ENCODE measurements at regions not wholly inside any gene's neighbourhood (a gene's known extent, or its start where the extent isn't known, plus 50 kb on each side); places are given as distances from the start of the nearest gene placed in this dataset.
"Not testable (repeated sequence)": the region's sequence is repeated elsewhere in the genome, so short reads cannot be mapped to it uniquely, and the experiment has no call there.

DNA sequence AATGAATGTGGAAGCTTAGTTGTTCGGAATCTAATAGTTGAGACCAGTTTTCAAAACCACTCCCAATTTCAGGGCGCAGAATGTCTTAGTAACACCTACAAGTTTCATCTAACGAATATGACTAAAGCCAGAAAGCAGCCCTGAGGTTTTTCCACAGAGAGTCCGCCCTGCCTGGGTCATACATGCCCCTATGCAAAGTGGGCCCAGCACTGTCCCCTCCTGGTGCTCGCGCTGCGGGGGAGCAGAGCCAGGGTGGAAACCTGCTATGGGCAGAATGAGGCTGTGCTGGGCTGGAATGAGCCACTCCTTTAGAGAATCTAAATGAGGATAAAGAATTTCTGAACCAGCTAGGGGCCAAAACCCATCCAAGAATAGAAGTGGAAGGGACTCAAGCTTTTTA lies 334.0 kb downstream of the GOLGA6L6 start:
- H3K4me3 ChIP-seq (ENCODE audit: low read depth, low read length); DNase-seq (ENCODE audit: low read depth, low spot score); in situ Hi-C loops (cut with HindIII; ENCODE audit: low sequenced_read_pairs): not testable (repeated sequence)

DNA sequence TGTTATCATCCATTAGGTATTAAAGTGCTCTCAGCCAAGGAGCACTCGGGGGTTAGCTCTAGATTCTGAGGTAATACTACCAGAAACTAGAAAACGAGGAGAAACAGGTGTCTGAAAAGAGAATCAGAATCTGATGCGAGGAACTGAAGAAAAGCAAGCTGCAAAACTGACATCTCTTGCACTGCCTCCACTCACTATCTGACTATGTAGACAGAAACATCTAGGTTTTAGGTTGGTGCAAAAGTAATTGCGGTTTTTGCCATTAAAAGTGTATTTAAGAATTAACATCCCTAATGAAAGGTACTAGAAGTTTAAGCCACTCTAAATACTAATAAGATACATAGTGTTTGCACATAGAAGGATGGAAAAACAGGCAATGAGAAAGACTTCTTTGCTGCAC lies 334.4 kb downstream of the GOLGA6L6 start:
- H3K4me3 ChIP-seq (ENCODE audit: low read depth, low read length); in situ Hi-C loops (cut with HindIII; ENCODE audit: low sequenced_read_pairs); DNase-seq (ENCODE audit: low read depth, low spot score): not testable (repeated sequence)

DNA sequence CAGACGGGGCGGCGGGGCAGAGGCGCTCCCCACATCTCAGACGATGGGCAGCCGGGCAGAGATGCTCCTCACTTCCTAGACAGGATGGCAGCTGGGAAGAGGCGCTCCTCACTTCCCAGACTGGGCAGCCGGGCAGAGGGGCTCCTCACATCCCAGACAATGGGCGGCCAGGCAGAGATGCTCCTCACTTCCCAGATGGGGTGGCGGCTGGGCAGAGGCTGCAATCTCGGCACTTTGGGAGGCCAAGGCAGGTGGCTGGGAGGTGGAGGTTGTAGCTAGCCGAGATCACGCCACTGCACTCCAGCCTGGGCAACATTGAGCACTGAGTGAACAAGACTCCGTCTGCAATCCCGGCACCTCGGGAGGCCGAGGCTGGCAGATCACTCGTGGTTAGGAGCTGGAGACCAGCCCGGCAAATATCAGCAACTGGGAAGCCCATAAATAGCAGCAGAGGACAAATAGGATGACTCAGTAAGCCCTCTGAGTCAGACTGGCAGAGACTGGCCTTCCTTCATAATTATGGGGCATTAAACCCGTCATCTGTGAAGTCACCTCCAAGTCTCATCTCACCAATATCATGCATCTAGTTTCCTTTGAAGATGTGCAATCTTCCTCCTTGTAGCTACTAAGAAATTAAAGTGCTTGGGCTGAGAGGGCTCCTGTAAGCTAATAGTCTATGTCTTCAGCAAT lies 337.3 kb downstream of the GOLGA6L6 start:
- DNase-seq (ENCODE audit: low read depth, low spot score); in situ Hi-C loops (cut with HindIII; ENCODE audit: low sequenced_read_pairs); H3K4me3 ChIP-seq (ENCODE audit: low read depth, low read length): not testable (repeated sequence)

DNA sequence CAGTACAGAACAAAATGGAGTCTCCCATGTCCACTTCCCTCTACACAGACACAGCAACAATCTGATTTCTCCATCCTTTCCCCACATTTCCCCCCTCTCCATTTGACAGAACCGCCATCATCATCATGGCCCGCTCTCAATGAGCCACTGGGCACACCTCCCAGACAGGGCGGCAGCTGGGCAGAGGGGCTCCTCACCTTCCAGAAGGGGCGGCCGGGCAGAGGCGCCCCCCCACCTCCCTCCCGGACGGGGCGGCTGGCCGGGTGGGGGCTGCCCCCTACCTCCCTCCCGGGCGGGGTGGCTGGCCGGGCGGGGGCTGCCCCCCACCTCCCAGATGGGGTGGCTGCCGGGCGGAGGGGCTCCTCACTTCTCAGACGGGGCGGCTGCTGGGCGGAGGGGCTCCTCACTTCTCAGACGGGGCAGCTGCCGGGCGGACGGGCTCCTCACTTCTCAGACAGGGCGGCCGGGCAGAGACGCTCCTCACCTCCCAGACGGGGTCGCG lies 337.9 kb downstream of the GOLGA6L6 start:
- in situ Hi-C loops (cut with HindIII; ENCODE audit: low sequenced_read_pairs); H3K4me3 ChIP-seq (ENCODE audit: low read depth, low read length); DNase-seq (ENCODE audit: low read depth, low spot score): not testable (repeated sequence)

DNA sequence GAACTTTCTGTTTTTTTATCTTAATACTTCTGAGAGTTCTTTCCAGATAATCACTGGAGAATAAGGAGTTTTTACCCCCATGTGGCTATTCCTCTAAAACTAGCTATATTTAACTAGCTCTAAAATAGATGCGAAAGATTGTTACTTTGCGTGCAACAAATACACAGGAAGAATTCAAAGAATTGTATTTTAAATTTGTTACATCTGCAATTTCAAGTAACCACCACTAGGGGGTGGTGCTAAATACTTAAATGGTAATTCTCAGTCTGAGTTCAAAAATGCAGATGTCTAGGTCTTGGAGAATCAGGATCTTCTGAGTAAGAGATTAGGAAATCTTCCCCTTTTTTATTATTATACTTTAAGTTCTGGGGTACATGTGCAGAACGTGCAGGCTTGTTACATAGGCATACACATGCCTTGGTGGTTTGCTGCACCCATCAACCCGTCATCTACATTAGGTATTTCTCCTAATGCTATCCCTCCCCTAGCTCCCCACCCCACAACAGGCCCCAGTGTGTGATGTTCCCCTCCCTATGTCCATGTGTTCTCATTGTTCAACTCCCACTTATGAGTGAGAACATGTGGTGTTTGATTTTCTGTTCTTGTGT lies 346.9 kb downstream of the GOLGA6L6 start:
- in situ Hi-C loops (cut with HindIII; ENCODE audit: low sequenced_read_pairs); H3K4me3 ChIP-seq (ENCODE audit: low read depth, low read length); DNase-seq (ENCODE audit: low read depth, low spot score): not testable (repeated sequence)

DNA sequence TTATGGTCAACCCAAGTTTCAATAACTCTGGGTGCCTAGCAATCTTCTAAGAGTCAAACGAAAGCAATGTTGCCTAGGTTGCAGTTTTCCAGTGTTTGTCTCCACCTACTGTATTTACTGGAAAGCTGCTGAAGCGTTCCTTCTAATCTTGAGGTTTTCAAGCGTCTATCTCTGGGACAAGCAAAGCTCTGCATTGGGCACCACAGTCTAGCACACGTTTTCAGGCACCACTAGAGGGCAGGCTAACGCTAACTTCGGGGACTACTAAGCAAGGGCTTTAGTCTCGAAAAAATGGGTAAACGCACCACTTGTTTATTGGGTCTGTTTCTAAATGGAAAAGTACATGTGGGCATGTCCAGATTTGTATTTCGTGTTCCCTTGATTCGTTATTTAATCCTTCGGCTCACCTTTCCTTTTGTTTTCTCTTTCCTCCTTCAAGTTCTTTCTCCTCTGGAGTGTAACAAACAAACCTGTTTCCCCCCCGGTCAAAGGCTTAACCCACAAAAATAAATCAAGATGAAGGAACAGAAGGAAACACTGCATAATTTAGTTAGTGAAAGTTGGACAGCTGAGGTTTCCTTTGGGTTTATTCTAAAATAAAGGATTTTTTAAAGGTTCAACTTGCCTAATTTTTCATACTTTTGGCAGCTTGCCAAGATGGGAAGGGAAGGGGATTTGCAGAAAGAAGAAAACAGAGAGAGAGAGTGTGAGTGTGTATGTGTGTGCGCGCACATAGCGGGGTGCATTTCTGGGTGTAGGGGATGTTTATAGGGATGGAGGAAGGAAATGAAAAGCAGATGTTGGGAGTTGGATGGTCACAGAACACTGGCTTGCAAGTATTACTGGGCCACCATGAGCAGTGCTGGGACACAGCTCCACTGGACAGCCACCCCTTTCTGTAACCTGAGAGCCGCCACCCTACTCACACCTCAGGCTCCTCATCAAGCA lies 348.3 kb downstream of the GOLGA6L6 start:
- H3K4me3 ChIP-seq (ENCODE audit: low read depth, low read length); DNase-seq (ENCODE audit: low read depth, low spot score); in situ Hi-C loops (cut with HindIII; ENCODE audit: low sequenced_read_pairs): not testable (repeated sequence)

DNA sequence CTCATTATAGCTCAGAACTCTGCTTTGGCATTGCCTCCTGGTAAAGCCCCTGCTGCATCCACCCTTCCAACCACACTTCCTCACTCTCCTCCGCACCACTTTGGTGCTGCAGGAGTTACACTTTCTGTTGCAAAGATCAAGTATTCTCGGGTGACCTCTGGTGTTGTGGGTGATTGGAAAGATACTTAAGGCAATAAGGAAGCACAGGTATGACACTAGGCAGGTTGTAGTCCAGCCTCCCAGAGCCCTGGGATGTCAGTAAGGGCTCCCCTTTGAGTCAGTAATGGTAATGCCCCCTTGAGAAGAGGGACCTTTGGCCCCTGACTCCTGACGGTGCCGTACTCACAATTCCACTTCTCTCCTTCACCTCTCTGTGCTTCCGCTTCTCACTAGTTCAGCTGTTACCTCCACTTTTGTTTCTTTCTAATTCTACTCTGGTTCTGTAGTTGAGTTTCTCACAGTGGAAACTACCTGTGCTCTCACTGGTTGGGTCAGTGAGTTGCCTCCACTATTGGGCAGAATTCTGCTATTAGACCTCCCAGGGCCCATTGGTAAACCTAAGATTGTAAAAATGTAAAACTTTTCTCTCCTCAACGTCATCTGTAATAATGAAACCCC lies 350.0 kb downstream of the GOLGA6L6 start:
- in situ Hi-C loops (cut with HindIII; ENCODE audit: low sequenced_read_pairs); H3K4me3 ChIP-seq (ENCODE audit: low read depth, low read length); DNase-seq (ENCODE audit: low read depth, low spot score): not testable (repeated sequence)

DNA sequence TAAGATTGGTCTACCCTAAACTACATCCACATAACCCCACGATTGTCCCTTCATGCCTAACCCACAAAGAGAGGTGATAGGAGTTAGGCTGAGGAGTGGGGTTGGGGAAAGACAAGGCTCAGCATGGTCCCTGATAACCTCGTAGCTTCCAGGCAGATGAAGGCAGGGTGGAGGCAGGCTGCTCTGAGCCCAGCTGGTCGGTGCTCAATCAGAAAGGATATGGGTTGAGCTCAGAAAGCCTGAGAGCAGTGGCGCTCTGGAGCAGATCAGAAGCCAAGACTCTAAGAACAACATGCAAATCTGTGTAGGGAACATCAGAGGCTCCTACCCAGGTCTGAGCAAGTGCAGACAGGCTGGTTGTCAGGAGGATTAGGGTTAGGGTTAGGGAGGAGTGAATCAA lies 353.0 kb downstream of the GOLGA6L6 start:
- H3K4me3 ChIP-seq (ENCODE audit: low read depth, low read length); in situ Hi-C loops (cut with HindIII; ENCODE audit: low sequenced_read_pairs); DNase-seq (ENCODE audit: low read depth, low spot score): not testable (repeated sequence)

DNA sequence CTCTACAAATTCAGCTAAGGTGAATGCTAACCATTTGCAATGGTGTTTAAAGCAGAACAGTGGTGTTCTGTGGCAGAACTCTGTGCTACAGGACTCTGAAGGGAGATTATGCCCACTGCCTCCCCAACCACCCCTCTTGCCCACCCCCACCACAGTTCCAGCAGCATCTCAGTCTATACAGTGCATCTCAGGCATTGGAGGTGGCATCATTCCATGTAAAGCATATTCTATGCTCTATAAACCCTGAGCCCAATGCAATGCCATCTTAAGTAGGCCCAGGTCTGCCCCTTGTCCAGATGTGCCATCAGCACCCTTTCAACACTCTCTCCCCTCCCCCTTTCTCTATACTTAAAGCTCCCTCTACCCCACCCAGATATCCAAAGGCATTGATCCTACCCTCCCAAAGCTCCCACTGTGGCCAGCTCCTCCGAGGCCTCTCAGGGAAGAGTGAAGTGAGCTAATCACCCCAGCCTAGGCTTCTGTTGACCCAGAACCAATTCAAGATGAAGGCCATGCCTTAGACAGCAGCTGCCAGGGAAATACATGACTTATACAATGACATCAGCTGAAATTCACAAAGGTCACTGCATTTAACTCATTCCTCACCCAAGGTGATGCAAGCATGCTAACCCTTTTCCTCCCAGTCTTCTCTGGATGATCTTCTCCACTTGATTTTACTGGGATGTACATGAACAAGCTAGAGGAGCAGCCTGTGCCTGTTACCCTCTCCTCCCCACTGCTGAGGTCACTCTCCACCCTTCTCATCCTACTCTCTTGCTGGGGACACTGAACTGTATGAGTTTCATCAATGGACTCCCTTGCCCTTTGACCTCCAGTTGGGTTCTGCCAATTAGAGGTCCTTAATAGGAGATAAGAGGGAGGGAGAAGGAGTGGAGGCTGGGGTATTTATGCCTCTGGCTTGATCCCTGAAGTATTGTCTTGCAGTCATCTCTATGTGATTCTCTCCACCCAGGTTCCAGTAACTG lies 353.9 kb downstream of the GOLGA6L6 start:
- in situ Hi-C loops (cut with HindIII; ENCODE audit: low sequenced_read_pairs); DNase-seq (ENCODE audit: low read depth, low spot score); H3K4me3 ChIP-seq (ENCODE audit: low read depth, low read length): not testable (repeated sequence)

DNA sequence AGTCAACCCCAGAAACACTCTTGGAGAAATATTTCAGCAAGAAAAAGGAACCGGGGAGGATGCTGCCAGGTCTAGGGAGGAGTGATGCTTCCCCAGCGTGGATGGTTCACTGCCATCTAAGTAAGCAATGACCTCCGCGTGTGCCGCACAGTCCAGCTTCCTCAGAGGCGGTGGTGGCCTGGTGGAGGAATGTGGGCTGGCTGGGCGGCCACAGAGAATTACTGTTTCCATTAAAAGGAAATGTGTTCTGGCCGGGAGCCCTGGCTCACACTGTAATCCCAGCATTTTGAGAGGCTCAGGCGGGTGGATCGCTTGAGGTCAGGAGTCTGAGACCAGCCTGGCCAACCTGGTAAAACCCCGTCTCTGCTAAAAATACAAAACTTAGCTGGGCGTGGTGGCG lies 356.7 kb downstream of the GOLGA6L6 start:
- DNase-seq (ENCODE audit: low read depth, low spot score); H3K4me3 ChIP-seq (ENCODE audit: low read depth, low read length); in situ Hi-C loops (cut with HindIII; ENCODE audit: low sequenced_read_pairs): not testable (repeated sequence)

DNA sequence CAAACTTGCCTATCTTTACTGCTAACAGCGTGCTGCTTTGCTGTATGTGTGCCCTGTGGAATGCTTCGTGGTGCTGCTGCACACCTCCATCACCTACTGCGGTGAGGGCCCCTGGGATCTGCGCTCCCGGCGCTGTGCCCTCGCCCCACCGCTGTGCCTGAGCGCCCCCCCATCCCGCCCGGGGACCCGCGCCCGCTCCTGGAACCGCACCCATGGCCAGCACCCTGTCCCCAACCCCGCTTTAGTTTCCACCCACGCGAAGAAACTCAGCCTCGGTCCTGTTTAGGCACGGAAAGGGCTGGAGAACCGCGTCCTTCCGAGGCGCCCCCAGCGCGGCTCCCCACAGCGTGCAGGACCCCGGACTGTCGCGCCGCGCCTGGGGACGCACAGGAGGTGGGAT lies 373.4 kb downstream of the GOLGA6L6 start:
- in situ Hi-C loops (cut with HindIII; ENCODE audit: low sequenced_read_pairs); DNase-seq (ENCODE audit: low read depth, low spot score); H3K4me3 ChIP-seq (ENCODE audit: low read depth, low read length): not testable (repeated sequence)

DNA sequence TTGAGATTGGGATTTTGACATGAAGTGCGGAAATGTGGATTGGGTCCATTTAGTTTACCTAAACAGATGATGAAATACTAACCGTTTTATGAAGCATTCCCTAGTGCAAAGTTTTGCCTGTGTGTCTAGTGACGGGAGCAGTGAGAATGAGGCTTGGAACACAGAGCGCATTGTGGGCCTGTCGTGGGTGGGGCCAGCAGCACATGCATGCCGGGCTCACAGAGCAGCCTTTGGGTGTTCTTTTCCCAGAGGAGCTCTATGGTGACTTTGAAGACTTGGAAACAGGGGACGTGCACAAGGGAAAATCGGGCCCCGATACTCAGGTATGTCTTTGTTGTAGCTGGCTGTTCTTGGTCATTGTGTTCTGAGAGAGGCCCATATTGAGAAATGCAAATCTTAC lies 388.1 kb downstream of the GOLGA6L6 start:
- in situ Hi-C loops (cut with HindIII; ENCODE audit: low sequenced_read_pairs); DNase-seq (ENCODE audit: low read depth, low spot score); H3K4me3 ChIP-seq (ENCODE audit: low read depth, low read length): not testable (repeated sequence)

DNA sequence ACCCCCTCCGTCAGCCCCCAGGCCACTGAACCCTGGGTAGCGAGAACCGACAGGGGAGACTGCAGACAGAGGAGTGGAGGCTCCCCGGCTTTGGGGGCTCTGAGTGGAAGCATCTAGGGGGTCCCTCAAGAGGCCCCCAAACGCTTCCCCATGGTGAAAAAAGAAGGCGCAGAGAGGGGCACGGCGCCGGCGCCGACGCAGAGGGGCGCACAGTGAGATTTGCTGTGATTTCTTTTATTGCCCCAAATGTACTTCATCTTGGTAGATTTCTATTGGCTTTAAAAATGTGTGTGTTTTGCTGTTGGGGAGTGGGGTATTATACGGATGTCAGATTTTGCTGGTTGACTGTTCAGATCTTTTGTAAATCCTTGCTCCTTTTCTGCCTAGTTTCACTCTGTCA lies 392.9 kb downstream of the GOLGA6L6 start:
- DNase-seq (ENCODE audit: low read depth, low spot score); in situ Hi-C loops (cut with HindIII; ENCODE audit: low sequenced_read_pairs); H3K4me3 ChIP-seq (ENCODE audit: low read depth, low read length): not testable (repeated sequence)

DNA sequence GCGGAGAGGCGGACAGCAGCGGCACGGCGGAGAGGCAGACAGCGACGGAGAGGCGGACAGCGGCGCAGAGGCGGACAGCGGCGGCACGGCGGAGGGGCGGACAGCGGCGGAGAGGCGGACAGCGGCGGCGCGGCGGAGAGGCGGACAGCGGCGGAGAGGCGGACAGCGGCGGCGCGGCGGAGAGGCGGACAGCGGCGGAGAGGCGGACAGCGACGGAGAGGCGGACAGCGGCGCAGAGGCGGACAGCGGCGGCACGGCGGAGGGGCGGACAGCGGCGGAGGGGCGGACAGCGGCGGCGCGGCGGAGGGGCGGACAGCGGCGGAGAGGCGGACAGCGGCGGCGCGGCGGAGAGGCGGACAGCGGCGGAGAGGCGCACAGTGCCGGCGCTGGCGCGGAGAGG lies 393.6 kb downstream of the GOLGA6L6 start:
- H3K4me3 ChIP-seq (ENCODE audit: low read depth, low read length); DNase-seq (ENCODE audit: low read depth, low spot score); in situ Hi-C loops (cut with HindIII; ENCODE audit: low sequenced_read_pairs): not testable (repeated sequence)

DNA sequence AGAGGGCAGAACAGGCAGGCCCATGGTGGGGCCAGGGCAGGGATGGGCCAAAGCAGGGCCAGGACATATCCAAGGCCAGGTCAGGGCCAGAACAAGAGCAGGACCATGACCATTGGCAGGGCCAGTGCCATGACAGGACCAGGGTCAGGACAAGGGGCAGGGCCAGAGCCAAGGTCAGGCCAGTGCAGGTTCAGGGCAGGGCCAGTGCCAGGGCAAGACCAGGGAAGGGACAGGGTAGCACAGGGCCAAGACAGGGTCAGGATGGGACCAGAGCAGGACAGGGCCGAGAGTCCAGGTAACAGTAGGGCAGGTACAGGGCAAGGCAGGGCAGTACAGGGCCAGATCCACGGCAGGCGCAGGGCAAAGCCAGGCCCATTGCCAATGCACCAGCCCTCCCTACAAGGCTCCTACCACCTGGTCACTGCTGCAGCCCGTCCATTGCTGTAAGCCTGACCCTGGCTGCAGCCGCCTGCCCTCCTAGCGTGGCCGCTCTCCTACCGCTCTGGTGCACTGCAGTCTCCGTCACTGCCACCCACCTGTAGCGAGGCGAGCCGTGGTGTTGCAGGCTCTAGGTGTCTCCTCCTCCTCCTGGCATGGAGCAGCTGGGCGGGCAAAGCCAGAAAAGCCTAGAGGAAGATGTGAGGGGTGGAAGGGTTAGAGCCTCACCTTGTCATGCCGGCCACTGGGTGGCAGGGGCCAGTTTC lies 397.1 kb downstream of the GOLGA6L6 start:
- in situ Hi-C loops (cut with HindIII; ENCODE audit: low sequenced_read_pairs); DNase-seq (ENCODE audit: low read depth, low spot score); H3K4me3 ChIP-seq (ENCODE audit: low read depth, low read length): not testable (repeated sequence)
